HG03342 (cell line): ENCODE measurements at regions not wholly inside any gene's neighbourhood (a gene's known extent, or its start where the extent isn't known, plus 50 kb on each side); places are given as distances from the start of the nearest gene placed in this dataset.
"Not testable (repeated sequence)": the region's sequence is repeated elsewhere in the genome, so short reads cannot be mapped to it uniquely, and the experiment has no call there.

Experiments used
- ATAC-seq: cut with Tn5 transposase; IDR thresholded peaks from one replicate; pipeline ENCODE4 v1.9.1; 2021; ENCODE audit warnings: mild to moderate bottlenecking, moderate library complexity; ENCODE audit not compliant: unreplicated experiment

DNA sequence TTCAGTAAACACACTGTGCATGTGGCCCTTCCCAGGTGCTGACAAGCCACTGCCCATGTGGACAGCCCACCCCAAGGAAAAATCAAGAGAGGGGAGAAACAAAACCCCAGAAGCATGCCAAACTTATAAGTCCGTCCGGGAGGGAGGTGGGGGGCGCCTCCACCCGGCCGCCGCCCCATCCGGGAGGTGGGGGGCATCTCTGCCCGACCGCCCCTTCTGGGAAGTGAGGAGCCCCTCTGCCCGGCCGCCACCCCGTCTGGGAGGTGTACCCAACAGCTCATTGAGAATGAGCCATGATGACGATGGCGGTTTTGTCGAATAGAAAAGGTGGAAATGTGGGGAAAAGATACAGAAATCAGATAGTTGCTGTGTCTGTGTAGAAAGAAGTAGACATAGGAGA lies 53.8 kb upstream of the C2CD4B start:
- no peak for ATAC-seq

DNA sequence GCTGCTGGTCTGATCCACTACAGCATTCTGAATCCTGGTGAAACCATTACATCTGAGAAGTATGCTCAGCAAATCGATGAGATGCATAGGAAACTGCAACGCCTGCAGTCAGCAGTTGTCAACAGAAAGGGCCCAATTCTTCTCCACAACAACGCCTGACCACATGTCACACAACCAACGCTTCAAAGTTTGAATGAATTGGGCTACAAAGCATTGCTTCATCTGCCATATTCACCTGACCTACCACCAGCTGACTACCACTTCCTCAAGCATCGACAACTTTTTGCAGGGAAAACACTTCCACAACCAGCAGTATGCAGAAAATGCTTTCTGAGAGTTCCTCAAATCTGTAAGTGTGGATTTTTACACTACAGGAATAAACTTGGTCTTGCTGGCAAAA lies 54.7 kb upstream of the C2CD4B start:
- no peak for ATAC-seq

DNA sequence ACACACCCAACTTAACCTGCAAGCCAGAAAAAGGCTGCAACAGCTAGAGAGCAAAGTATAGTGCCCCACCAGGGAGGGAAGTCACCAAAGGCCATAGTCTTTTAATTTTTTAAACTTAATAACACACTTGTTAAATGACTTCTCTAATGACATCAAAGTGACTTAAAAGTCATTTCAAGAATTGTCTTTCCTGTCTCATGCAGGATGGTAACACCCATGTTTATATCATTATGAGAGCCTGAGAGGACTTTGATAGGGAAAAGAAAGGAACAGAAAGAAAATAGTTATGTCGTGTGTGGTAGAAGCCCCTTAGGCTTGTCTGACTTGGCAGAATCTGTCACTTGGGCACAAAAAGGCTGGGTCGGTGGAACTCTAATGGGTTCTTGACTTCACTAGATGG lies 57.9 kb upstream of the C2CD4B start:
- no peak for ATAC-seq

DNA sequence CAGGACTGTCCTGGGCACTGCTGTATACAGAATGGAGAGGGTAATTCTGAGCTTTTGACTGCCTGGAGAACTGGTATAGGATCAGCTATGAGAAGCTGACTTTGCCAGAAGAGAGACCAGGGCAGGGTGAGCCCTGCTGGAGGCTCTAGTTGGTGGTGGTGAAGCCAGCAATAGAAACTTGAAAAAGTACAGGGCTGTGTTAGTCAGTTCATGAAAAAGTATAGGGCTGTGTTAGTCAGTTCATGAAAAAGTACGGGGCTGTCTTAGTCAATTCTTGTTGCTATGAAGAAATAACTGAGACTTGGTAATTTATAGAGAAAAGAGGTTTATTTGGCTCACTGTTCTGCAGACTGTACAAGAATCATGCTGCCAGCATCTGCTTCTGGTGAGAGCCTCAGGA lies 63.5 kb upstream of the C2CD4B start:
- ATAC-seq: no peak

DNA sequence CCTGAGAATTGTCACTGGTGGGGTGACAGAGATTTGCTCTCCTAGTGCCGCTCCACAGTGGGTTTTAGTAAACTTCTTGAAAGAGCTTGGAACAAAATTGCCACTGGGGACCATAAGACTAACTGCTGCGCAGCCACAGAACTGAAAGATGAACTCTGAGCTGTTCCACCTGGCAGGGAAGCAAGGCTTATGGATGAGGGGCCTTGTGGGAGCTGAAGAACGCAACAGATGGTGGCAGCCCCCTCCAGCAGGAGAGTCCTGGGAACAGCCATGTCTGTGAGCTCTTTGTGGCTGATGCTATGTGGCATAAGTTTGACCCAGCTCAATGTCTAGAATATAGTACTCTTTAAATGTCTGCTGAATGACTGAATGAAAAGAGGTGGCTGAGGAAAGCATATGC lies 66.8 kb upstream of the C2CD4B start:
- ATAC-seq: no peak

DNA sequence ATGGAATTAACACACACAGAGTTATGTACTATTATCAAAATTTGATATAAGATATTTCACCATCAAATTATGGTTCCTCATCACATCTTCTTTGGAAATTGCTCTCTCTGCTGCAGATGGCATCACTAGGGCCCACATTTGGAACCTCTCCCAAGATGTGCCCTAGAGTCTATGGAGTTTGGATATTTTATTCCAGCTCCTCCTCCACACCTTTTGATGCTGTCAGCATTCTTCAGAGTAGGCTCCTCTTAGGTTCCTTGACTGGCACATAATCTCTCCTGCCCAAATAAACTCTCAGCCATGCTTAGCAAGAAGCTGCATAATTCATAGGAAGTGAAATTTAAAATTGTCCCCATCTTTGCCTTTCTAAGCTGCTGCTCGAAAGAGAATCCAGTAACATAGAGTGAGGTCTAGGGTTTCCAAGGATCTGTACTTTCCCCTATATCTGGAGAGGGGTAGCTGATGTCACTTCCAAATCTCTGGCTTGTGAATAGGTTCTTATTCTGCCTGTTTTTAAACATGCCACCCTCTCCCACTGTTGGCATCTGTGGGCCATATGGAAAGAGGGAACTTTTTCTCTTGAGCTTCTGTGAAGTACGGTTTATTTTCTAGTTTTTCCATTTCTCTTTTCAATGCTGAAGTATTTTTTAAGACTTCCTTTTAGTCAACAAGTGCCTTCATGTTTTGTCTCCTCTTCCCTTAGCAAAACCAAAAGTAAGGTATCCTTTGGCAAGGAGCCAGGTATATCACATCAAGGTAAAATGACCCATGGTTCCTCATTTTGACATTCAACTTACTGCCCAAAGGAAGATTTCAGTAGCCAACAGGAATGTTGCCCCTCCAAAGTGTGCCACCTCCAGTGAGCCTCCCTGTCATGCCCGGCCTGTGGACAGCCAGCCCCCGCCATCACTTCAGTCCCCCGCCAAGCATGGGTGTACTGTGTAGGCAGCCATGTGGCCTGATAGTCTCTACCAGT lies 75.3 kb upstream of the C2CD4B start:
- ATAC-seq: no peak

DNA sequence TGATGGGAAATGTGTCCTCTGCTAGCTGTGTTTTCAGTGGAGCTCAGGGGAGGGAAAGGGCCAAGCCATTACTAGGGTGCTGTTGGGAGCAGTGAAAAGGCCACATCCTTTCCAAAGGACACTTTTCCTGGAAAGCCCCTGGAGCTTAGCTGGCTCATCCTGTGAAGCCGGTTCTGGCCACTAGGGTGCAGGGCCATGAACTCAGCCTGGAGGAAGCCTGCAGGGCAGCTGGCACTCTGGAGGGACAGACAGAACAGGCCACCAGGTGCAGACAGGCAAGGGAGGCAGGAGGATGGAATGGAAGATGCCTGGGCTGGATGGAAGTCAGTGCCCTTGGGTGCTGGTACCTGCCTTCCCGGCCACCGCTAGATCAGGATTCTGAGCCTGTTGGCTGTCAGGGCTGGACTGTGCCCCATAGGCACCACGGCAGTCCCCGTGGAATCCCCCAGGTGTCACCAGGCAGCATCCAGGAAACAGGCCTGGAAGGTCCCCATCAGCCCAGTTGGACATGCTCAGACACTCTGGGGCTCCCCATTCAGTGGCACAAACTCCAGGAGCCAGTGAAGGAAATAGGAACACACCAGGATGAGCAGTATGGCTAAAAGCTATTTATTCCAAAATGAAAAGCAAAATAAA lies 76.2 kb upstream of the C2CD4B start:
- ATAC-seq: no peak

DNA sequence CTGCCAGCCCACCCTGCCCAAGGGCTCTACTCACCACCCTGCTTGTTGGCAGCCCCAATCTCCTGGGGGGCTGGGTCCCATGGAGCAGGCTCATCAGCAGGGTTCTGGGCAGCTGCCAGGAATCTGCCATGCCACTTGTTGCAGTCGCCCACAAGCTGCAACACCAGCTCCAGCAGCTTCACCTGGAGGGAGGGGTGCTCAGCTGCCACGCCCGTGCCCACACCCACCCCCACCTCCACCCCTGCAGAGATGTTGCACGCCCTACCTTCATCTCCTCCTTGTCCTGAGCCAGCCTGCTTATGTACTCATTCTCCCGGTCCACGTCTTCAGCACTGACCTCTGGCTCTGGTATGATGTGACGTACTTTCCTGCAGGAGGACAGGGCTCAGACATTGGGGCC lies 77.9 kb upstream of the C2CD4B start:
- no peak for ATAC-seq

DNA sequence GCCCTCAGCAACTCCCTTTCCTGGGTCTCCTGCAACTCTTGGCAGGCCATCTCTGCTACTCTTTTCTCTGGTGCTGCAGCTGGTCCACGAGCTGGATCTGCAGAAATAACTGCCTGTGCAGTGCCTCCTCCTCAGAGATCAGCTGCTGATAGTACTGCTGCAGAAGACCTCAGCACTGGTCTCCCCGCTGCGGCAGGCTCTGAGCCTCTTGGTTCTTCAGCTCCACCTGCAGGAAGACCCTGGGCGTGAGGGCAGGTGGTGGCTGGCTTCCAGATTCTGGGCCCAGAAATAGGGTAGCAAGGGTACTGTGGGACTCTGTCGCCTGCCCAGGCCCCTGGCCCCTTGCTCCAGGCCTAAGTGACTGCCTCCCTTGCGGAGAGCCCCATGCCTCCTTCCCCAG lies 79.7 kb upstream of the C2CD4B start:
- no peak for ATAC-seq

DNA sequence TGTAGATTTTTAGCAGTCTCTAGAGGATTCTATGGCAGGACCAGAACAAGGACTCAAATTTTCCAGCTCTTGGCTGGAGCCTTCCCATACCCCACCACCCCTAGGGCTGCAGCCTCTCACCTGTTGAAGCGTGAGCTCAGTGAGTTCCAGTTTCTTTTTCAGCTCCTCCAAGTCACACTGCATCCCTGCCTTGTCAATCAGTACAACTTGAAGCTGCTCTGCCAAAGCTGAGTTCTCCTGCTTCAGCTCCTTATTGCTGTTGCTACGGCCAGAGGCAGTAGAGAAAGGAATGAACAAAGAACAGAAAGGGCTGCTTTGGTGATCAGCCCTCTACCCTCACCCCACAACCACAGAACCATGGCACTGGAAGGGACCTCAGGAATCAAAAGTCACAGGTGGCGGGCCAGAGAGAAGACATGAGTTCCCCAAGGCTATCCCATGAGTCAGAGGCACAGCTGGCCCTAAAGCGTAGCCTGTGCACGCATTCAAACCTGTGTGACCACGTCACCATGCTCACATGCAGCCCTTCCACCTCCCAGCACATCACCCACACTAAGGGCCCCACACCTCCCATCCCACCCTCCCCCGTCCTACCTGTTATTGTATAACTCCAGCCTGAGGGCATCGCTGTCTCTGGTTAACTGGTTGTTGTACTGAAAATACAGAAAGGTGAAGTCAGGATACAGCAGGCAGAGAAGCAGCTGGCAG lies 83.3 kb upstream of the C2CD4B start:
- ATAC-seq: no peak

DNA sequence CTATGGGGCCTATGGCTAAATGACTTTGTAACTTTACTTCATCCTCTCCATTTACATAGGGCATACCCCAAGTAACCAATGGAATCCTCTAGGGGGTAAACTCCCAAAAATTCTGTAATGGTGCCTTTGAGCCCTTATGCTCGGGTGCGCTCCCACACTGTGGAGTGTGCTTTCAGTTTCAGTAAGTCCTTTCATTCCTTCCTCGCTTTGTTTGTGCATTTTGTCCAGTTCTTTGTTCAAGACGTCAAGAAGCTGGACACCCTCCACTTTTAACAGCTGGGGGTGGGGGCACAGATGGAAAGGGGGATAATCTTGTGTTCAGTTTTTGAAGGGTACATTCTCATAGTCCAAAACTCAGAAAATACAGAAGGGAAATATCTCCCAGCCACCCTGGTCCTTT lies 84.4 kb upstream of the C2CD4B start:
- ATAC-seq: no peak

DNA sequence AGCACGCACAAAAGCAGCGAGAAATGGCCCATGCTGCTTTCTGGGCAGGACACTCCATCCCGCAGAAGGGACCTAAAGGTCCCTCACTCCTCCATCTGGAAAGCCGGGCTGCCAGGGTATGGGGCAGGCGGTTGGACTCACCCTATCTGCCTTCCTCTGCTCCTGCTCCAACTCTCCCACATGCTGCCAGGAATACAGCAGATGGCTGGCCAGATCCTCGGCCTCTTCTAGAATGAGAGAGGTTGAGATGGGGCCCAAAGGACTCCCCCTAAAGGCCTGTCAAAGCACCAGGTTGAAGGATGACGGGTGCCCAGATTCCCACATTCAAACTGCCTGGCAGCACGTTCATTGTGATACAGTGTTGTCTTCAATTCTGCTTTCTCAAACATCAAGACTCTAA lies 85.1 kb upstream of the C2CD4B start:
- ATAC-seq: no peak

DNA sequence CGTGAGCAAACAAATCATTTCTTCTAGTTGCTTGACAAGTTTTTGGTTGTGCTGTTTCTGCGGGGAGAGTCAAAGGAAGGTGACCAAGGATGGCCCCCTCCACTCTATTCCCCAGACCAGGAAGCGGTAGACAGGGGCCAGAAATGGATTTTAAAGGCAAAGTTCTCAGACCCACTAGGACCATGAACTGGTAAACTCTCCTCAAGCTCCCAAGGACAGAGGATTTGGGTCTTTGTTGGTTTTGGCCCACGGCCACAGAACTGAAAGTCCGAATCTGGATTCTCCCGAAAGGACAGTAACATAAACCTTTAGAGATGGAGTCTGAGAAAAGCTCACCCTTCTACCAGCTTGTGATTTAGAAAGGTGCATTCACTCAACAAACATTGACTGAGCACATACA lies 85.9 kb upstream of the C2CD4B start:
- no peak for ATAC-seq

DNA sequence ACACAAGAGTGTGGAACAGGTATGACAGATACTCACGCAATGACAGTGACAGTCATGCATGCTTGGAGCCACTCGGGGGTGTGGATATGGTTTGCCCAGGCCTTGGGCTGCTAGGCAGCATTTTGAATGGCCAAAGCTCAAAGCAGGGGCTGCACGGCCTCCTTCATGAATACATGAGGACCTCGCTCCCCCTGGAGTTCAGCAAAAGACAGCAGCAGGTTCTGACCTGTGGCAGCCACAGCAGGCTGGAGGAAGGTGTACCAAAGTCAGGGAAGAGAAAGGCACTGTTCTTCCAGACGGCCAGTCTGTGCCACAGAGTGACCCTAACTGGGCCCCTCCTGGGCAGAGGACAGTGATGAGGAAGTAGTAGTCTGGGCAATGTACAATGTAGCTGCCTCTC lies 88.2 kb upstream of the C2CD4B start:
- ATAC-seq: no peak

DNA sequence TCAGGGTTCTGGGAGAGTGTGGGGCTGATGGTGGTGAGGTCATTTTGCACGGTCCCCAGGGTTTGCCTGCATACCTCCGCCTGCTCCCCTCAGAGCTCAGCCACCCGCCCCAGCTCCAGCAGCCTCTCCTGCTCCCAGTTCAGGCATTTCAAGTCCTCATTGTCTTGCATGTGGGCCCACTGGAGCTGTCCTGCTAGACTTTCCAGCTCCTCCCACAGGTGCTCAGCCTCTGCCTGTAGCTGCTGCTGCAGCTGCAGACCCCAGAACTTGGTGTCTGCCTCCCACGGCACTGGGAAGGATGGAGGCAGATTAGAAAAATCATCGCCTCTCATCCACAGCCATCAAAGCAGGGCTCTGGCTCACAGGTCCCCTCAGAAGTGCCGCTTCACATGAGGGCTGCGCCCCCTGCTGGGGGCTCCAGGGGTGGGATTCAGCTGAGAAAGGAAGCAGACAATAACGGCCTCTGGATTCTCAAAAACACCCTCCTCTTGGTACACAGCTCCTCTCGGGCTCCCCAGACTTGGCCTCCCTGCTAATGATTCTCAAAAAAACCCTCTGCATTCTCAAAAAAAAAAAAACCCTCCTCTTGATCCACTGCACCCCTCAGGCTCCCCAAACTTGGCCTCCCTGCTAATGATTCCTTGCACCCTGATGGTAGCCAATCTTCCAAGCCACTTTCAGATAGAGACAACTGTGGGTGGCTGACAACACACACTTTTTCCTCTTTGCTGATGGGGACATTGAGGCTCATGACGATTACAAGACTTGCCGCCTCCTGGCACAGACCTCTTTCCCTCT lies 89.3 kb upstream of the C2CD4B start:
- peak; percentile 47 for ATAC-seq

DNA sequence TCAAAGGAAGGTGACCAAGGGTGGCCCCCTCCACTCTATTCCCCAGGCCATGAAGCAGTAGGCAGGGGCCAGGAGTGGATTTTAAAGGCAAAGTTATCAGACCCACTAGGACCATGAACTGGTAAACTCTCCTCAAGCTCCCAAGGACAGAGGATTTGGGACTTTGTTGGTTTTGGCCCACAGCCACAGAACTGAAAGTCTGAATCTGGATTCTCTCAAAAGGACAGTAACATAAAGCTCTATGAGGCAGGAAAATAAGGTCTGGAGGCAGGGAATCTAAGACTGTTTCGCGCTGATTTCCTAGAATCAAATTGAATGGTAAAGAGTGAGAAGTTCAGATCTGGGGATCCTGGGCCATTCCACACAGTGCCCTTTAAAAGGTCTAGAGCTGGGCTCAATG lies 91.3 kb upstream of the C2CD4B start:
- ATAC-seq: not testable (repeated sequence)

DNA sequence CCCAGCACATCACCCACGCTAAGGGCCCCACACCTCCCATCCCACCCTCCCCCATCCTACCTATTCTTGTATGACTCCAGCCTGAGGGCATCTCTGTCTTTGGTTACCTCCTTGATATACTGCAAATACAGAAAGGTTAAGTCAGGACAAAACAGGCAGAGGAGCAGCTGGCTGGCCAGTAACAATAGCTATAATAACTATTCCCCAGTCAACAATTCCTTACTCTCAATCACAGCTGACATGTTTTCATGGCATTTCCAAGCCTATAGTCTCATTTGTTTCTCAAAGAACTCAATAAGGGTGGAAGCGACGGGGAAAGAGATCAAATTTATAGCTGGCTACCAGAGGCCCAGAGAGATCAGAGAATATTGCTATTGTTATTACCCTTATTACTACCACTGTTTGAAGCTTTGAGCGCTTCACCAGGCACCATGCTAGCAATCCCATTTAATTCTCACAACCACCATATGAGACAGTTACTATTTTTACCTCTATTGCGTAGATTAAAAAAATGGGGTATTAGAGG lies 93.0 kb upstream of the C2CD4B start:
- ATAC-seq: no peak

DNA sequence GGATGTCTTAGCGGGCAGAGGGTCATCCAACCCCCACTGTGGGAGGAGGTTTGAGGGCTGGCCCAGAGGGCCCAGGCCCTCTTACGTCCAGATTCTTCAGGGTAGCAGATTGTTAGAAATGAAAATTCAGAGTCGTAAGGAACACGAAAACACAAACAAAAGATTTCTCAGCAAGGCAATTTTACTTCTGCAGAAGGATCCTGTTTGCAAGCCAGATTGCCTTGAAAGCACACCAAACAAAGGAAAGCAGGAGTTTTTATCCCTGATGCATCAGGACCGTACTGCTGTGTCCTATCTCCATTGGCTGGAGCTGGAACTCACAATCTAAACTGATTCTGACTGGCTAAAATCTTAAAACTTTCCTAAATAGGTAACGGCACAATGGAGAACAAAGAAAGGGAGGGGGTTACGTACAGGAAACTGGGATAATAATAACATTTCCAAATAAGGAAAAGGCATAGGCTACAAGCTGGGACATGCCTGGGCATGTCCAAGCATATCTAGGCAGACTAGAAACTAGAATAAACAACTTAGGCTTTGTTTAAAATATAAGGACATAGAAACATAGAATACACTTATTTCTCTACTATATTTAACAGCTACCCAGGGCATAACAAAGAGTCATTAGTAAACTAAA lies 97.3 kb upstream of the C2CD4B start:
- no peak for ATAC-seq

DNA sequence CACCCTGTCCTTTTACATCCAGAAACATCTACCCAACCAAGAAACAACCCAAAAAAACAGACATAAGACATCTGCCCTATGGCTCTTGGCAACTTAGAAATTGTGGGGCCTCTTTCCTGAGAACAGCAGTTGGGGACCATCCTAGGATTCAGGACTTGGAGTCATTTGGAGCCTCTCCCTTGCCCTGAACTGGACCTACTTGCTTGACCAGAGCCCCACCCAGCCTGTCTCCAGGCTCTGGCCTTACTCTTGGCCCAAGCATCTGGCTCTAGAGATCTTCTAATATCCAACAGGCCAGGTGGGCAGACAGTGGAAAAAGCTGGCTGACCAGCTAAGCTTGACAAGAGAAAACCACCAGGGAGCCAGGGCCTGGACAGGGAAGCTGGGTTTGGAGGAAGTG lies 99.1 kb upstream of the C2CD4B start:
- no peak for ATAC-seq

DNA sequence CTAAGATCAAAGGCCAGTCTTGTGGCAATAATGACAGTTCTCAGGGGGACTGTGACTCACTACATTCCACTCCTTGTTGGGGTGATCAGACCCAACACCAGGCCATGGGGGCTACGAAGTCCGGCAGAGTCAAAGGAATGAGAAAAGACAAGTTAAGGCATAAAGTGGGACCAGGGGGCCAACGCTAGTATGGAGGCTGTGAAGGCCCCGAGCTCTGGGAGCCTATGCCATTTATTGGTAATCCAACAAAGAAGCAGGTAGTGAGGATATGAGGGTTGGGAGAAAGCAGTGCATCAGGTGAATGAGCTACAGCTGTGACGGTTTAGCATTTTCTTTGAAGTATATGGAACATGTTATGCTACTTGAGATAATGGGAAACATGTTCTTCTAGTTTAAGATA lies 104.4 kb upstream of the C2CD4B start:
- no peak for ATAC-seq
